ENCODE measurements at regions not wholly inside any gene's neighbourhood (a gene's known extent, or its start where the extent isn't known, plus 50 kb on each side); places are given as distances from the start of the nearest gene placed in this dataset.

GRCh38 chr12:13328535-13328934 is 132.0 kb downstream of the EMP1 start:
- TF ChIP-seq REST (IDR thresholded peaks at IDR 0.05), result no peak
- no peak for TF ChIP-seq SREBF2 (IDR thresholded peaks at IDR 0.05)
- TF ChIP-seq CTCF (IDR thresholded peaks at IDR 0.05), result no peak
- TF ChIP-seq CEBPB (IDR thresholded peaks at IDR 0.05), result no peak
- TF ChIP-seq E2F6 (IDR thresholded peaks at IDR 0.05; ENCODE audit: borderline replicate concordance, low read depth), result no peak

All from A549 (cell line).